ENCODE measurements at regions not wholly inside any gene's neighbourhood (a gene's known extent, or its start where the extent isn't known, plus 50 kb on each side); places are given as distances from the start of the nearest gene placed in this dataset.
"Not testable (repeated sequence)": the region's sequence is repeated elsewhere in the genome, so short reads cannot be mapped to it uniquely, and the experiment has no call there.

DNA sequence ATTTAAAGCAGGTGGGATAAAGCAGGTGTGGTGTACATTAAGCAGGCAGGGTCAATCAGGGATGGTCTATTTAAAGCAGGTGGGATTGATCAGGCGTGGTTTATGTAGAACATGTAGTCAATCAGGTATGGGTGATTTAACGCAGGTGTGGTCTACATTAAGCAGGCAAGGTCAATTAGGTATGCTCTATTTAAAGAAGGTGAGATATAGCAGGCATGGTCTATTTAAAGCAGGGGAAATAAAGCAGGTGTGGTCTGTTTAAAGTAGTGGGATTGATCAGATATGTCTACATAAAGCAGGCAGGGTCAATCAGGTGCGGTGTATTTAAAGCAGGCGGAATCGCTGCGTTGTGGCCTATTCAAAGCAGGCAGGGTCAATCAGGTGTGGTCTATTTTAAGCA lies 88.6 kb upstream of the MXRA5 start:
- no peak for DNase-seq

- DNase-seq = no peak
Measured at GRCh38 chrX:3428792-3429191, 82.3 kb upstream of the MXRA5 start.

- no peak for DNase-seq
Measured at GRCh38 chrX:3426552-3426951, 80.1 kb upstream of the MXRA5 start.

- no peak for DNase-seq
Measured at GRCh38 chrX:3425031-3425430, 78.6 kb upstream of the MXRA5 start.

DNA sequence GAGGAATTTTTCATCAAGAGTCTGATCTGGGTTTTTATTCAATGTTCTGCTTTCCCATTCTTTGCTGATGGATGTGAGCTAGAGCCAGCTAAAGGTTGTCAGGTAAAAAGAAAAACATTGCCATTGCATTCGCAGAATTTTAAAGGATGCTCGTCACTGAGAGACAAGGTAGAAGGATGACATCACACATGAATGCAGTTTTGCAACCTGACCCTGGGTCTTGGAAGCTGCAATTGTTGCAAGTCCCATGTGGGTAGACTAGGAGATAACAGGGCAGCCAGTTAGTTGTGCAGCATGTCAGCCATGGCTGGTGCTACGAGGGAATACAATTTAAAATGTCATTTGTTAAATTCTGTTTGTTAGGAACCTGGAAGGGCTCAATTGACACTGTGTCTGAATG lies 73.9 kb upstream of the MXRA5 start:
- no peak for DNase-seq

DNA sequence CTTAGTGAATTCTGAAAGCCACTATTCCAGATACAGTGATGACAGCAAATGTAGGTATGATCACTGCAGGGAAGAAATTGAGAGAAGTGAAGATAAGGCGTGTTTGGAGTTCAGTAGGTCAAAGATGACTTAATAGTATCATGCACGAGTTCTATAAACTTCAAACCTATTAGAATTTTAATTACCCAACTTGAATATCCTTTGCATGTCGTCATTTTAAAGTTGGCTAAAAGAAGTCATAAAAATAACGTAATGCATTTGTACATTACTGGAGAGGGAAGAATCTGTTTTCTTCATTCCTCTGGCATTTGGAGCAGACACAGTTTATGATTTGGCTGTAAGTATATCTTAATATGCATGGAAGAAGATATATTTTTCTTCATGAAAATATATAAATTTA lies 68.6 kb upstream of the MXRA5 start:
- DNase-seq = no peak

DNA sequence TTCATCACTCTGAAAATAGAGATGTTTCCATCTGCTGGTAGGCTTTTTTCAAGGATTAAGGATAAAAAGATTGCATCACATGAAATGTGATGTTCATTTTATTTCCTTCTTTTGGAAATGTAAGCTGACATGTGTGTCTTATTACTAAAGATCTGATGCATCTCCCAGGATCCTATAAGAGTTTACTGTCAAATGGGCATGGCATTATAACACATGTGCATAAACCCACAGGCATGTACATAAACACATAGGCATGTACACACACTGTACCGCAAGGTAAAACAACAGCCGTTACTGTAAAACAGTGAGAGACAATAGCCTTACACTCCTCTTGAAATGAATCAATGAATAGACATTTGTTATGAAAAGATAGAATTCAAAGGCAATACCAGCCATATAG lies 65.2 kb upstream of the MXRA5 start:
- not testable (repeated sequence) for DNase-seq

- DNase-seq = not testable (repeated sequence)
Measured at GRCh38 chrX:3409936-3410335, 63.5 kb upstream of the MXRA5 start.

- DNase-seq = no peak
Measured at GRCh38 chrX:3407781-3408180, 61.3 kb upstream of the MXRA5 start.

- DNase-seq = no peak
Measured at GRCh38 chrX:3407121-3407520, 60.7 kb upstream of the MXRA5 start.

DNA sequence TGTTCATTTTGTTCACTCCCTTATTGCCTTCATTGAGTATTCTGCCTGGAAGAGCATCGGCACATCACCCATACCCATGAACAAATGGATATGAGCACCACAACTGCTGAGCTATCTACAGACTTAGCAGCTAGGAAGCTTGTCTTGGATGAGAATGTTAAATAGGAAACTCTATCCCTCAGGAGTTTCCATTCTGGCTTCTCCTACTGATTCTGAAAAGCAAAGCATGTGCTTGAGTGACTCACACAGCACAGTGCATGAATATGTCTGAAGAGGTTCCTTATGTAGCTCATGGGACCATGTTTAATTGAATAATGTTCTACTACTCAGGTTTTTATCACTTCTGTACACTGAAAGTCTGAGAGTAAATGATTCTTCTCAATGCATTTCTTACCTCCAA lies 57.3 kb upstream of the MXRA5 start:
- DNase-seq = no peak

Data from inflammatory macrophage (primary cell).